Suprapubic skin (tissue), 4 donors: ENCODE measurements at regions not wholly inside any gene's neighbourhood (a gene's known extent, or its start where the extent isn't known, plus 50 kb on each side); places are given as distances from the start of the nearest gene placed in this dataset.

ENCODE experiments used
- DNase-seq, 2 donors: peaks; one replicate each; pipeline ENCODE4 v3.0.0-alpha.2; 2019; ENCODE audit warnings: low spot score in 2 of 2
- H3K27ac ChIP-seq: fragments of 200-600 bp; sonication (generic); one replicate; pipeline ENCODE4 v1.5.1; 2019
- H3K27me3 ChIP-seq: fragments of 200-600 bp; sonication (generic); one replicate; pipeline ENCODE4 v1.5.1; 2019
- H3K36me3 ChIP-seq: fragments of 200-600 bp; sonication (generic); one replicate; pipeline ENCODE4 v1.5.1; 2019
- H3K4me1 ChIP-seq: fragments of 200-600 bp; sonication (generic); one replicate; pipeline ENCODE4 v1.5.1; 2019
- H3K4me3 ChIP-seq: fragments of 200-600 bp; sonication (generic); one replicate; pipeline ENCODE4 v1.5.1; 2019; ENCODE audit warnings: mild to moderate bottlenecking
- H3K9me3 ChIP-seq: fragments of 200-600 bp; sonication (generic); one replicate; pipeline ENCODE4 v1.5.1; 2019
- CTCF ChIP-seq, 2 donors: fragments of 200-600 bp in 1 of 2; fragments of 450-650 bp in 1 of 2; sonication (generic) in 1 of 2; IDR thresholded peaks; one replicate each; pipeline ENCODE4 v1.5.1; 2016 to 2019; ENCODE audit warnings: antibody characterized with exemption in 2 of 2, mild to moderate bottlenecking in 1 of 2, moderate library complexity in 1 of 2
- EP300 ChIP-seq: sonication (generic); formaldehyde crosslinking; IDR thresholded peaks from one replicate; pipeline ENCODE4 v1.6.1; 2017; ENCODE audit warnings: antibody characterized with exemption
- POLR2A ChIP-seq, 2 donors: fragments of 450-650 bp; IDR thresholded peaks; one replicate each; pipeline ENCODE4 v1.6.1; 2017; ENCODE audit warnings: antibody characterized with exemption in 2 of 2, mild to moderate bottlenecking in 2 of 2, moderate library complexity in 2 of 2
- POLR2AphosphoS5 ChIP-seq, 3 donors: sonication (generic); formaldehyde crosslinking; IDR thresholded peaks; one replicate each; pipeline ENCODE4 v1.6.1; 2017; ENCODE audit warnings: antibody characterized with exemption in 3 of 3
- WGBS: methylation state at CpG from one replicate; pipeline ENCODE4 v1.1.5; 2018; 5-methylcytosine and 5-hydroxymethylcytosine counted together

- no peak for TF ChIP-seq POLR2A (IDR thresholded peaks at IDR 0.05)
- TF ChIP-seq POLR2AphosphoS5 (IDR thresholded peaks at IDR 0.05): no peak
- TF ChIP-seq CTCF (IDR thresholded peaks at IDR 0.05): no peak
- no peak for TF ChIP-seq EP300
Observed at GRCh38 chr1:217921126-217921904, 290.2 kb downstream of the SPATA17 start.

GRCh38 chr1:217924924-217925323 lies 293.8 kb downstream of the SPATA17 start:
- TF ChIP-seq POLR2AphosphoS5 (IDR thresholded peaks at IDR 0.05) (no peak), CTCF (IDR thresholded peaks at IDR 0.05) (no peak), EP300 (no peak), POLR2A (IDR thresholded peaks at IDR 0.05) (no peak)
- no peaks in the 10 kb centered on the region for H3K36me3 ChIP-seq
- H3K27ac ChIP-seq: no peak overlapping the region
- H3K4me1 ChIP-seq: no peaks in the 10 kb centered on the region
- DNase-seq: no peak
- H3K27me3 ChIP-seq: peaks cover 14% of the 10 kb centered on the region
- H3K9me3 ChIP-seq: no peaks in the 10 kb centered on the region
- no peak overlapping the region for H3K4me3 ChIP-seq
- WGBS: 8% methylated on average over 27 of the region's 36 CpGs

More at GRCh38 chr1:217921126-217921904, 290.2 kb downstream of the SPATA17 start:
- no peak for DNase-seq
- no peaks in the 10 kb centered on the region for H3K4me1 ChIP-seq
- WGBS: 84% methylated on average over 6 of the region's 7 CpGs
- peaks cover 14% of the 10 kb centered on the region for H3K27me3 ChIP-seq
- H3K27ac ChIP-seq: no peak overlapping the region
- H3K4me3 ChIP-seq: no peak overlapping the region
- H3K36me3 ChIP-seq: no peaks in the 10 kb centered on the region
- H3K9me3 ChIP-seq: no peaks in the 10 kb centered on the region

DNA sequence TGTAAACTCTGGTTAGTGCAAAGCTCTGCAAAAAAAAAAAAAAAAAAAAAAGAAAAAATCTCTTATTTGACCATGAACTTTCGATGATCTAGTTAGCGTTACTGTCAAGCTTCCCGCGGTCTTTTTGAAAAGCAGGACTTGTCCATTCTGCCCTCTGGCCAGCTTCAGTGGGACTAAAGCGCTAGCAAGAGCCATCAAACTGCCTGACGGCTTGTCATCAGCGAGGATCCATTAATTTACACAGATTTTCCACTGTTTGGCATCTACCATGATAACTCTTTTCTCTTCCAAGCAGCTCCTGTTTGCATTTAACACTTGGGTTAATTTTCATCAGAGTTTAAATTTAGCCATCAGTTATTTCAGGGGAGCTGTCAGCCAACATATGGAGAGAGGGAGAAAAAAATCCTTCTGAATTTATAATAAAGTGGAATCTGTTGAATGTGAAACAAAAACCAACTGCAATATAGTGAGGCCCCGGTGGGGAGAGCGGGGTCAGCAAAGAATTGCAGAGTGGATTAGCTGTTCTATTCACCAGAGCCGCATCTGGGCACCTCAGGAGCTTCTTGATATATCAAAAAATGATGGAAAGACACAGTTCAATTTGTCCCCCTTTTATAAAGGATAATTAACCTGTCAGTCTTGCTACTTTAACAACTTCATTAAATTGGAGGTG lies 298.2 kb downstream of the SPATA17 start:
- peaks cover 10% of the 10 kb centered on the region for H3K27me3 ChIP-seq
- 58% methylated on average over 10 of the region's 10 CpGs for WGBS
- TF ChIP-seq CTCF (IDR thresholded peaks at IDR 0.05): no peak
- no peaks in the 10 kb centered on the region for H3K36me3 ChIP-seq
- H3K4me1 ChIP-seq: no peaks in the 10 kb centered on the region
- DNase-seq: no peak
- no peak overlapping the region for H3K4me3 ChIP-seq
- H3K27ac ChIP-seq: no peak overlapping the region
- no peaks in the 10 kb centered on the region for H3K9me3 ChIP-seq

GRCh38 chr1:217943361-217943760 lies 312.2 kb downstream of the SPATA17 start:
- WGBS: 55% methylated on average over 5 of the region's 5 CpGs

More at GRCh38 chr1:217943361-217943760, 312.2 kb downstream of the SPATA17 start:
- no peak for DNase-seq
- Histone ChIP-seq H3K4me3 (no peak overlapping the region), H3K9me3 (no peaks in the 10 kb centered on the region), H3K36me3 (no peaks in the 10 kb centered on the region), H3K27ac (no peak overlapping the region), H3K27me3 (no peaks in the 10 kb centered on the region), H3K4me1 (no peaks in the 10 kb centered on the region)
- no peak for TF ChIP-seq EP300
- TF ChIP-seq CTCF (IDR thresholded peaks at IDR 0.05): no peak
- no peak for TF ChIP-seq POLR2A (IDR thresholded peaks at IDR 0.05)
- no peak for TF ChIP-seq POLR2AphosphoS5 (IDR thresholded peaks at IDR 0.05)
